Astrocyte of the cerebellum (primary cell): ENCODE measurements at regions not wholly inside any gene's neighbourhood (a gene's known extent, or its start where the extent isn't known, plus 50 kb on each side); places are given as distances from the start of the nearest gene placed in this dataset.

ENCODE experiments used
- DNase-seq: peaks from one replicate; pipeline ENCODE4 v3.0.0-alpha.2; 2011; ENCODE audit warnings: low read depth
- H3K4me3 ChIP-seq: 2 replicates; pipeline ENCODE4 v1.5.1; 2011; ENCODE audit warnings: mild to moderate bottlenecking, low read depth, low read length, moderate library complexity
- in situ Hi-C: cut with HindIII; loops from 2 replicates; pipeline ENCODE4 v1.10.0; 2017; ENCODE audit warnings: low sequenced_read_pairs
- TF ChIP-seq, protein P1 (sequence below): IDR thresholded peaks from 2 replicates; pipeline ENCODE4 v1.5.1; 2012; ENCODE audit warnings: low read length, low read depth, moderate library complexity, mild to moderate bottlenecking; ENCODE audit errors: missing control alignments

DNA sequence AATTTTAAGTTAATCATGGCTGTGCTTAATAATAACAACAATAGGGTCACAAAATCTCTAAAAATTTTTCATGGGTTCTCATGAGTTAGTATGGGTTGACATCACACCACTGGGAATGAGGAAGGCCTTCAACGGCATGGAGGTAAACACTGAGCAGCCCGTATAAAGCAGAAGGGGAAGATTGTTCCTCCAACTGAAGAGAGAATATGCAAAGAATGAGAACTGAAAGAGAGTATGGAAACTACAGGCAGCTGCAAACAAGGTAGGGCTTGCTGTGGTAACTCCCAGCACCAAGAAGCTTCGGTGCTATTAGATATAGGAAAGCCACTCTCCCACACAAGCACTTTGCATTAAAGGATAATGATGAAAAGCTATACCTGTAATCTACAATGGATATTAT, 1242.3 kb upstream of the CELF4 start:
- H3K4me3 ChIP-seq, result no peak overlapping the region
- DNase-seq, result no peak
- in situ Hi-C loops, result no loop called here
- TF ChIP-seq, protein P1, sequence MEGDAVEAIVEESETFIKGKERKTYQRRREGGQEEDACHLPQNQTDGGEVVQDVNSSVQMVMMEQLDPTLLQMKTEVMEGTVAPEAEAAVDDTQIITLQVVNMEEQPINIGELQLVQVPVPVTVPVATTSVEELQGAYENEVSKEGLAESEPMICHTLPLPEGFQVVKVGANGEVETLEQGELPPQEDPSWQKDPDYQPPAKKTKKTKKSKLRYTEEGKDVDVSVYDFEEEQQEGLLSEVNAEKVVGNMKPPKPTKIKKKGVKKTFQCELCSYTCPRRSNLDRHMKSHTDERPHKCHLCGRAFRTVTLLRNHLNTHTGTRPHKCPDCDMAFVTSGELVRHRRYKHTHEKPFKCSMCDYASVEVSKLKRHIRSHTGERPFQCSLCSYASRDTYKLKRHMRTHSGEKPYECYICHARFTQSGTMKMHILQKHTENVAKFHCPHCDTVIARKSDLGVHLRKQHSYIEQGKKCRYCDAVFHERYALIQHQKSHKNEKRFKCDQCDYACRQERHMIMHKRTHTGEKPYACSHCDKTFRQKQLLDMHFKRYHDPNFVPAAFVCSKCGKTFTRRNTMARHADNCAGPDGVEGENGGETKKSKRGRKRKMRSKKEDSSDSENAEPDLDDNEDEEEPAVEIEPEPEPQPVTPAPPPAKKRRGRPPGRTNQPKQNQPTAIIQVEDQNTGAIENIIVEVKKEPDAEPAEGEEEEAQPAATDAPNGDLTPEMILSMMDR, result no peak

DNA sequence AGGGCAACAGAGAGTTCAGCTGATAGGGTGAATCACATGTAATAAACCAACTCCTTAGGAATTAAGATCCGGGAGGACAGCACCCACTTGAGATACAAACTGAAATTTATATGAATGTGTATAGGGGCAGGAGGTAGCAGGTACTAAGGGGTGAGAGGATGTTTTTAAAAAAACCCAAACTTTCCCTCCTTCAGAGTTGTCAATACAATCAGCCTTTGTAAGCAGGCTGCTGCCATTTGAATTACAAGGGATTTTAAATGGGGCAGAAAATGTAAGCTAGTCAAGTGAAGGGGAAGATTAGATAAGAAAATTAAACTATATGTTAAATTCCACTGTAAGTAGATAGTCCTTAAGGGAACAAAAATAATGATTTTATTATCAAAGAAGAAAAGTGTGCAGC, 1239.7 kb upstream of the CELF4 start:
- in situ Hi-C loops, result no loop called here
- DNase-seq, result no peak
- H3K4me3 ChIP-seq, result no peak overlapping the region
- TF ChIP-seq, protein P1, result no peak

DNA sequence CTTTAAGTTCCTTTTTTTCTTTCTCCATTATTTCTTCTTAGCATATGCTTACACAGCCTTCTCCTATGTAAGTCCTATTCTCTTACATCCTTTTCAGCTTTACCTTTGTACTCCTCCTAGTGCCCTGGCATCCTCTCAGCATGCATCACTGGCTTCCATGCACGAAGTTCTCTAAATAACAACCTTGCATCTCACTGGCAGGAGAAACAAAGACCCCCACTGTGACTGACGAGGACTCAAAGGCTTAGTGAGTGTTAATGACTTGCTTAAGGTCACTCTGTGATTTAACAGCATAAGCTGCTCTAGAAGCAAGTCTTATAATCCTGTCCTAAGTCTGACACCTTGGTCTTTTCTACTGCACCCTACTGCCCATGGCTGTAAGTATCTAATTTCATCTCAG, 1236.0 kb upstream of the CELF4 start:
- in situ Hi-C loops, result no loop called here
- TF ChIP-seq, protein P1, result no peak
- H3K4me3 ChIP-seq, result no peak overlapping the region
- DNase-seq, result no peak

DNA sequence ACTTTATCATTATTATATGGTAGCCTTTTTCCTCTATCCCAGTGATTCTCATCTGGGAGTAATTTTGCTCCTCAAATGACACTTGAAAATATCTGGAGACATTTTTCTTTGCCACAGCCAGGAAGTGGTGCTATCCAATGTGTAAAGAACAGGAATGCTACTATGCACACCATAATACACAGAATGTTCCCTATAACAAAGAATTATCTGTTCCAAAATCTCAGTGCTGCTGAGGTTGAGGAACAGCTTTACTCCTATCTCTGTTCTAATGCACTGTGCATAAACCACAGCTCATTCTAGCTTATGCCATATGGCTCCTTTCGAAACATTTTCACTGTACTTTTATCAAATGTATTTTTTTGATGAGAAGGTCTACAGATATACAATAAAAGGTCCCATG, 1231.2 kb upstream of the CELF4 start:
- in situ Hi-C loops, result no loop called here
- no peak overlapping the region for H3K4me3 ChIP-seq
- TF ChIP-seq, protein P1, result no peak
- DNase-seq, result no peak

DNA sequence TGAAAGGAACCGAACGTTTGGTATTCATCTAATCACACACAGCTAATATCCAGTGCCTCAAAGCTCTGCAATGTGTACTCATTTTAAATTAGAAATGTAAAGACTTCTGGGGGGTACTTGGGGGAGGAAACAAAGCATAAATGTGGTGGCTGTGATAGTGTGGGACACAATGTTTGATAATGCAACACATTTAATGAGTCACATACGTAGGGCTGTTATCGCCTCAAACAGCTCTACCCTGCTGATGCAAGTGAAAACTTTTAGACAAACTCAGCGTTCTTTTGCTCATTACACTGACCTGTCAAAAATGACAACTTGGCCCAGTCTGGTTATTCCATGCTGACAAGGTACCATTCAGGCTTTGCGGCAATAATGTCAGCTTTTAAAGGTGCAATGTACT, 1227.1 kb upstream of the CELF4 start:
- in situ Hi-C loops, result no loop called here
- no peak for DNase-seq
- H3K4me3 ChIP-seq, result no peak overlapping the region
- TF ChIP-seq, protein P1, result no peak

DNA sequence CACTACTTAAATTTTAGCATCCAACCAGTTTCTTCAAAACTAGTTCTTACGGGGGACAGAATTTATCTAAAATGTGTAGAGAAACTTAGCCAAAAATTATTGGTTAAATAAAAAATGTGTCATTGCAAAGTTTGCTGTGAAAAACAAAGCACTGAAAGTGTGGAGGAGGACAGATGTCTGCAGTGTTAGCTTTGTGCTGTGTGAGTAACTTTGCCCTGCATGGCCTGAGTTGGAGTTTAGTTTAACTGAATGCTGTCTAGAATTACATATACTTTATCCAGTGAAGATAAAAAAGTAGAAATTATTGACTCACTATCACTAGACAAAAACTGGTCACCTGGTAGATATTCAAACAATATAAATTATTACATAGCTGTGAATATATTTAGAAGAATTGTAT, 1225.2 kb upstream of the CELF4 start:
- H3K4me3 ChIP-seq, result no peak overlapping the region
- in situ Hi-C loops, result no loop called here
- DNase-seq, result no peak
- TF ChIP-seq, protein P1, result no peak

DNA sequence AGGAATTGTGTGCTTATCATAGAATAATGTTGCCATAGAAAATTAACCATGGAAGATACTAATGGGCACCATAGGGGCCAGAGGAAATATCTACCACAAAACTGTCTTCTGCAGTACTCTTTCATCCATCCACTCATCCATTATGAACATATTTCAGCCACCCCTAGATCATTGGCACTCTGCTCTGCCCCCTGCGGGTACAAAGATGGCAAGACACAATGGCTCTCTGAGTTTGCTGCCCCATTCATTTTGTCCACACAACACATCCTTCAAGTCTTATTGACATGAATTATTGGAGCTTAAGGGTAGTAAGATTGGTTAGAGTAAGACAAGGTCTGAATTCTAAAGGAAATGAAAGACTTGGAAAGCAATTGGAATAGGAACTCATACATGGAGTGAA, 1224.7 kb upstream of the CELF4 start:
- TF ChIP-seq, protein P1, result no peak
- in situ Hi-C loops, result no loop called here
- DNase-seq, result no peak
- no peak overlapping the region for H3K4me3 ChIP-seq
